NCI-H1930 (cell line): ENCODE measurements at regions not wholly inside any gene's neighbourhood (a gene's known extent, or its start where the extent isn't known, plus 50 kb on each side); places are given as distances from the start of the nearest gene placed in this dataset.
"Not testable (repeated sequence)": the region's sequence is repeated elsewhere in the genome, so short reads cannot be mapped to it uniquely, and the experiment has no call there.

ENCODE experiments used
- DNase-seq, 2 experiments: peaks; one replicate each; lab custom pipeline; 2025; lab: John Stamatoyannopoulos, UW

GRCh38 chr17:71634376-71634775 is 486.4 kb upstream of the SOX9 start:
- DNase-seq: no peak

DNA sequence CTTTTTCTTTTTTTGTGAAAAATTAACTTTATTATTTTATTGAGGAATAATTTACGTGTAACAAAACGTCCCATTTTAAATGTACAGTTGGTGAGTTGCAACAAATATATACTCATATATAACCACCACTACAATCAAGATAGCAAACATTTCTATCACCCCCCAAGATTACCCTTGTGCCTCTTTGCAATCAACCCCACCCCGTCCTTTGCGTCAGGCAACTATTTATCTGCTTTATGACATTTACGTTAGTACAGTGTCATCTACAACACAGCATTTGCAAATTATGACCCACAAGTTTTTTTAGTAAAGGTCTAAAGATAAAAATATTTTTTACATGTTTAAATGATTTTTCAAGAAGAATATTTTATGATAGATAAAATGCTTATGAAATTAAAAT is 485.6 kb upstream of the SOX9 start:
- DNase-seq: no peak

DNA sequence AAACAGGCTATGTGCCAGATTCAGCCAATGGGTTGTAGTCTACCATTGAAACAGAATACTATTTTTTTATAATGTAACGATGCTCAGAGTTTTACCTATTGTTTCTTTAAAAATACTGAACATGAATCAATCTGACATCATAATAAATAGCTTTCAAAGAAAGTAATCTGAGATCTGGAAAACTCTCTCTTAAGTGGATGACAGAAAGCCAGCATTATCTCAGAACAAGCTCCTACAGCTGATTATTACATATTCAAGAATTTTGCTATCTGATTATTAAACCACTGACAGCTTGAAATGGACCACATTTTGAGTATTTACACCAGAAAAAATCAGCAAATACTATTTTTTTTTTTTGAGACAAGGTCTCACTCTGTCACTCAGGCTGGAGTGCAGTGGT is 484.2 kb upstream of the SOX9 start:
- no peak for DNase-seq

DNA sequence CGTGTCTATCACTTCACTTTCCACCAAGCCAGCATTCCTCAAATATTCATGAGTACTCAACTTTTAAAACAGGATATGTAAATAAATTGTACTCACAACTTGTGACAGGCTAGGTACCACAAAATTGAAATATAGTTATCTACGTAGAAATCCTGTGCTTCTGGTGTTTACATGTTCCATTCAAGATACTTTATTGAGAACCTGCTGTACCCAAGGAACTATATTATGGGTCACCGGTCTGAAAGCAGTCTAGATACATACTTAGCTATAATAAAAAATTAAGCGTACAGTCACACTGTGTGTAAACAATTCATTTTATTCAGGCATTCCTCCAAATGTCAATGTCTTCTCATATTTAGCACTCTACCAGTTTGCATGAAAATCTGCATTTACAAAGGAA is 482.2 kb upstream of the SOX9 start:
- no peak for DNase-seq

DNA sequence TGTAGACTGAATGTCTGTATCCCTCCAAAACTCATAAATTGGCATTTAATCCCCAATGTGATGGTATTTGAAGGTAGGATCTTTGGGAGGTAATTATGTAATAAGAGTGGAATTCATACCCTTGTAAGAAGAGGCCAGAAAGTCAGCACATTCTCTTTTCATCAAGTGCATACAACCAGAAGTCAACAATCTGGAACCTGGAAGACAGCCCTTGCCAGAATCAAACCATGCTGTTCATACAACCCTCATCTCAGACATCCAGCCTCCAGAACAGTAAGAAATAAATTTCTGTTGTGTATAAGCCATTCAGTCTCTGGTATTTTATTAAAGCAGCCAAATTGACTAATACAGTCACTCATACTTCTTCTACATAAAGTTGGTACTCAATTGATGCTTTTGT is 481.0 kb upstream of the SOX9 start:
- no peak for DNase-seq

DNA sequence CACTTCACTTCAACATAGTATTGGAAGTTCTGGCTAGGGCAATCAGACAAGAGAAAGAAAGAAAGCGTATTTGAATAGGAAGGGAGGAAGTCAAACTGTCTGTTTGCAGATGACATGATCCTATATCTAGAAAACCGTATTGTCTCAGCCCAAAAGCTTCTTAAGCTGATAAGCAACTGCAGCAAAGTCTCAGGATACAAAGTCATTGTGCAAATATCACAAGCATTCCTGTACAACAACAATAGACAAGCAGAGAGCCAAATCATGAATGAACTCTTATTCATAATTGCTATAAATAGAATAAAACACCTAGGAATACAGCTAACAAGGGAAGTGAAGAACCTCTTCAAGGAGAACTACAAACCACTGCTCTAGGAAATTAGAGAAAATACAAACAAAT is 473.9 kb upstream of the SOX9 start:
- DNase-seq: not testable (repeated sequence)

GRCh38 chr17:71648342-71648741 is 472.5 kb upstream of the SOX9 start:
- DNase-seq: not testable (repeated sequence)

GRCh38 chr17:71649941-71650350 is 470.9 kb upstream of the SOX9 start:
- DNase-seq: no peak

DNA sequence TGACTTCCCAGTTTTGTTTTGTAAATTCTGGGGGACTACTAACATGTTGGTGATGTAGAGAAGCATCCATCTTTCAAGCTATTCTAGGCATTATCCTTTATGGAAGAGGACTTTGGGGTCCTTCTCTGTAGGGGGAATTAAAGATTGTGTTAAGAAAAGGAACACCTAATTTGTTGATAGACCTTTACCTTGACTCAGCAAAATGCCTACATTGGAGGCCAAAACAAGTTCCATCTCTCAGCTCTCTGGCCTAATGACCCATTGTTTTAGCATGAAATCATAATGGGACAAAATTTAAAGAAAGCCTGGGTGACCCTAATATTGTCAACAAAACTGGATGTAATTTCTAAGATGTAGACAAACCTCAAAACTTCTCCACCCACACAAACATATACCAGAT is 465.3 kb upstream of the SOX9 start:
- DNase-seq: no peak

- no peak for DNase-seq
Observed at GRCh38 chr17:71656964-71657858, 463.6 kb upstream of the SOX9 start.

- DNase-seq: no peak
Observed at GRCh38 chr17:71658996-71659395, 461.8 kb upstream of the SOX9 start.

- DNase-seq: no peak
Observed at GRCh38 chr17:71664861-71665260, 456.0 kb upstream of the SOX9 start.

GRCh38 chr17:71666047-71666446 is 454.8 kb upstream of the SOX9 start:
- no peak for DNase-seq

DNA sequence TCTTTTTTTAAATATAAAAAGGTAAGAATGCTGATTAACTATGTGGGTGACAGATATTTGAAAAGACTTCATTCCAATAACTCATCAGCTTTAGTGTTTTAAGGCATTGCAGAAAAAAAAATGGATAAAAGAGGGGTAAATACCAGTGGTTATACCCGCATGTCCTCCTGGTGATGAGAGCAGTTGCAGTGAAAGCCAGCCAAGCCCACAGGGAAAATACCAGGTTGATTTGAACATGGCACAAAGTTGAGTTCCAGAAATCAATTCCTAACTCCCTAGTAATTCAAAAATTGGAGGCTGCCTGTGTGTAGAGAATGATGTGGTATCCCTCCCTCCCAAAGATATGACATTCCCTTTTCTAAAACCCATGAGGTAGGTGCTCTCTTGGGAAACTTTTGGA is 453.2 kb upstream of the SOX9 start:
- DNase-seq: no peak

DNA sequence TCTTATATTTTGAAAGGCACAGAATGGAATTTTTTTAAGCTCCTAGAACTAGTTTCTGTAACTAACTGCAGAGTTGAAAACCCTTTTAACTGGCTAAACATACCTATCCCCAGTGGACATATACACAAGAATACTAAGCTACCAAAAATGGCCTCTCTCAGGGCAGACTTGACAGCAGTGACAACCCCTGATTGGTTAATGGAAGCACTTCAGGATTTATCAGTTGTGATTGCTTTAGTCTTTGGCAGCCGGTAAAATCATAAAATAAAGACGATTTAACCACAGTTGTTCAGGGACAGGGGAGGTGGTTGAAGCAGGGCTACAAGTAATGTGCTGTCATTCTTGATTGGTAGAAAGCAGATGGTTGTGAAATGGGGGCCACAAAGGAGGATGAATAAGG is 452.0 kb upstream of the SOX9 start:
- DNase-seq: no peak

DNA sequence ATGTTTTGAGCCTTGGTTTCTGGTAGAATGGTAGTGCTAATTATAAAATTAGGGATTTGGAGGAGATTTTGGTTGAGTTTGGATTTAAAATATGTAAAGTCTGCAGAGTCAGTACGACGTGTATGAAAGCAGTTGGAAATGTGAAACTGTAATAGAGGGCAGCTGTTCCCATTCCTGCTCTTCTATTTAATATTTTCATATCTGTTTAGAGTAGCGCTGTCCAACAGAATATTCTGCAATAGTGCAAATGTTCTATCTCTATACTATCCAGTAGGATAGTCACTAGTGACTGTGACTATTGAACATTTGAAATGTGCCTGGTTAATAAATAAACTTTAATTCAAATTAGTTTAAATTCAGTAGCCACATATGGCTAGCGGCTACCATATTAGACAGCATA is 443.4 kb upstream of the SOX9 start:
- no peak for DNase-seq

- DNase-seq: no peak
Observed at GRCh38 chr17:71679832-71680231, 441.0 kb upstream of the SOX9 start.

DNA sequence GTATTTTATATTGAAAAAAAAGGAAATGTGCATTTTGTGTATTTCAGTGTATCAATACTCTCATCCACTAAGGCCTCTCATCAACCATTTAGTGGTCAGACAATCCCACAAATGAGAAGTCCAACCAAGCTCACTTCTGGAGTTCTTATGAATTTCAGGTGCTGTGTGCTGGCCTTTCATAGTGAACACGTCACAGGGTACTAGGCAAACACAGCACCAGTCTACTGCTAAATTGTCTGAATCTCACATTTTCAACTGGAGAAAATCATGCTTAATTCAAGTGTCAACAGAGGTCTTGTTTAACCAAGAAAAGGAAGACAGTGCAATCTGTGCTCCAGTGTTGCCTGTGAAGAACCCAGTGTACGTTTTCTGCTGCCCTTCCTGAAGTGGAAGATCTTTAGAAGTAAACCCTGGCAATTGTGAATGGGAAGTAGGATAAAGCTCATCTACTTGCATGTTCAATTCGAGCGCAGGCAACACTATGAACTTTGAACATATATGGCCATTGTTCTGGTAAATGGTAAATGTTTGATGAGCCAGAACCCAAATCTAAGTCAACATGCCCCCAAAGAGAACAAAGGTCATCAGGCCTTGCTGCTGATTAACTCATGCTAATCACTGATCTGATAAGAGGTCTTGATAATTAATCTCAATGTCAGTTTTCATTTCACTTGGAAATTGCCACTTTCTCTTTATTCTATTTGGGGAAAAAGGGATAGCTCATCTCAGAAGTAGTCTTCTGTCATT is 439.2 kb upstream of the SOX9 start:
- DNase-seq: no peak

- no peak for DNase-seq
Observed at GRCh38 chr17:71682174-71682494, 438.7 kb upstream of the SOX9 start.

- DNase-seq: no peak
Observed at GRCh38 chr17:71689782-71690181, 431.0 kb upstream of the SOX9 start.

- no peak for DNase-seq
Observed at GRCh38 chr17:71699907-71700306, 420.9 kb upstream of the SOX9 start.

DNA sequence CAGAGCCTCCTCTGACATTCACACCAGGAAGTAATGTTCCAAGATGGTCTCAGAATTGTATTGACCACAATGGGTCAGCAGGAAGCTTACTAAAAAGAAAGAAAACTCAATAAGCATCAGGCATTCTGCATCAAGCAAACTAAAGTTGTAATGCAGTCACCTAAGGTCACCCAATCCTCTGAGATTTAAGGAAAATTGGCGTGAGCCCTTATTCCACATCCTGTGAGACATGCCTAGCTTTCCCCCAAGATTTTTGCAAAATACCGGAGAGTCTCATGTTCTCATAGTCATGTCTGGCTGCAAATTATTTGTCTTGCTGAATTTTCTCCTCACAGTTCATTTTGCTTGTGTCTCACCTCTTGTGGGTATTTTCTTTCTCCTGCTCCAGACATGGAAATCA is 417.1 kb upstream of the SOX9 start:
- no peak for DNase-seq

GRCh38 chr17:71709271-71709890 is 411.4 kb upstream of the SOX9 start:
- peak; percentile 48 to 63 for DNase-seq
